GM18520 (cell line): ENCODE measurements at regions not wholly inside any gene's neighbourhood (a gene's known extent, or its start where the extent isn't known, plus 50 kb on each side); places are given as distances from the start of the nearest gene placed in this dataset.
"Not testable (repeated sequence)": the region's sequence is repeated elsewhere in the genome, so short reads cannot be mapped to it uniquely, and the experiment has no call there.

ENCODE experiments used
- ATAC-seq: cut with Tn5 transposase; IDR thresholded peaks from one replicate; pipeline ENCODE4 v1.9.1; 2021; ENCODE audit not compliant: unreplicated experiment

DNA sequence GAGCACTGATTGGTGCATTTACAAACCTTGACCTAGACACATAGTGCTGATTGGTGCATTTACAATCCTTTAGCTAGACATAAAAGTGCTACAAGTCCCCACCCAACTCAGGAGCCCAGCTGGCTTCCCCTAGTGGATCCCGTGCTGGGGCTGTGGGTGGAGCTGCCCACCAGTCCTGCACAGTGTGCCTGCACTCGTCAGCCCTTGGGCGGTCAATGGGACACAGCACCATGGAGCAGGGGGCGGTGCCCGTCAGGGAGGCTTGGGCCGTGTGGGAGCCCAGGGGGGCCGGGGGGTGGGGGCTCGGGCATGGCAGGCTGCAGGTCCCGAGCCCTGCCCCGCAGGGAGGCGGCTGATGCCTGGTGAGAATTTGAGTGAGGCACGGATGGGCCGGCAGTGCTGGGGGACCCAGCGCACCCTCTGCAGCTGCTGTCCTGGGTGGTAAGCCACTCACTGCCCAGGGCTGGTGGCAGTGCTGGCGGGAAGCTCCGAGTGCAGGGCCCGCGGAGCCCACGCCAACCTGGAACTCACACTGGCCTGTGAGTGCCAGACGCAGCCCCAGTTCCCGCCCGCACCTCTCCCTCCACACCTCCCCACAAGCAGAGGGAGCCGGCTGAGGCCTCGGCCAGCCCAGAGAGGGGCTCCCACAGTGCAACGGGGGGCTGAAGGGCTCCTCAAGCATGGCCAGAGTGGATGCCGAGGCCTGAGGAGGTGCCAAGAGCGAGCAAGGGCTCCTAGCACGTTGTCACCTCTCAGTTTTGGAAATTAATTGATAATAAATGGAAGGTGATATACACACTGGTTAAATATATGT lies 207.7 kb downstream of the RAP2B start:
- no peak for ATAC-seq

- no peak for ATAC-seq
Measured at GRCh38 chr3:153370680-153371079, 208.7 kb downstream of the RAP2B start.

- ATAC-seq: no peak
Measured at GRCh38 chr3:153372326-153372725, 210.3 kb downstream of the RAP2B start.

DNA sequence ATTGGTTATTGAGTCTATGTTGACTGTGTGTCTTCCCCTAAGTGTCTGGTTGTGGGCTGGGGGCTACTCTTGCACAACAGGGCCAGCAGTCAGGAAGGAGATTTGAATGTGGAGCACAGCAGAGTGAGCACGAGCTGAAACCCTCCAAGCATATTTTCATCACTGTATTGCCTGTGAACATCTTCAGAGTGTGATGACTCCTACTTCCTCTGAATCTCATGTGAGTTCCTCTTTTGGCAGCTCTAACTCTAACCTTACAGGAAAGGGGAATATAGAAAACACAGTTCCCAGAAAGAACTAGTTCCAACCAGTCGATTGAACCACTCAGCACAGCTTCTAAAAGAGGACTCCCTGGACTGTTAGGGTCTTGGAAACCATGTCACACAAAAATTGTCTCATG lies 211.6 kb downstream of the RAP2B start:
- ATAC-seq: no peak

GRCh38 chr3:153378366-153378765 lies 216.3 kb downstream of the RAP2B start:
- ATAC-seq: not testable (repeated sequence)

GRCh38 chr3:153379516-153379915 lies 217.5 kb downstream of the RAP2B start:
- no peak for ATAC-seq

GRCh38 chr3:153385343-153385742 lies 223.3 kb downstream of the RAP2B start:
- no peak for ATAC-seq

GRCh38 chr3:153392363-153392762 lies 230.3 kb downstream of the RAP2B start:
- ATAC-seq: no peak

DNA sequence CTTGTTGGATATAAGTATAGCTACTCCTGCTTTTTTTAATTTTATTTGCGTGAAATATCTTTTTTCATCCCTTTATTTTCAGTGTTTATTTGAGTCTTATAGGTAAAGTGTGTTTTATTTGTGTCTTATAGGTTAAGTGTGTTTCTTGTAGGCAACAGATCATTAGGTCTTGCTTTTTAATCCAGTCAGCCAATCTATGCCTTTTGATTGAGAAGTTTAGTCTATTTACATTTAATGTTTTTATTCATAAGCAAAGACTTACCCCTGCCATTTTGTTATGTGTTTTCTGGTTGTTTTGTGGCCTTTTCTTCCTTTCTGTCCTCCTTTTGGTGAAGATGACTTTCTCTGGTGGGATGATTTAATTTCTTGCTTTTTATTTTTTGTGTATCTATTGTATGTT lies 232.0 kb downstream of the RAP2B start:
- ATAC-seq: no peak

DNA sequence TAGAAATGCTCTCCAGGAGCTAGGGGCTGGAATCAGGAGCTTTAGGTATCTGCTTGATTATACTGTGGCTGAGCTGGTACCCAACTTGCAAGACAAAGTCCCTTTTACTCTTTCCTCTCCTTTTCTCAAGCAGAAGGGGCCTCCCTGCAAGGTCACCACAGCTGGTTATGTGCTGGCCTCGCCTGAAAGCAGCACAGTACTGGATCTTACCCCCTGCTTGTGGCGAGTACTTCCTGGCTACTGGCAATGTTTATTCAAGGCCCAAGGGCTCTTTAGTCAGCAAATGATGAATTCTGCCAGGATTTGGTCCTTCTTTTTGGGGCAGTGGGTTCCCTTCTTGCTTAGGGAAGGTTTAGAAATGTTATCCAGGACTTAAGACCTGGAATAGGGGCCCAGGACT lies 234.6 kb downstream of the RAP2B start:
- ATAC-seq: no peak

- ATAC-seq: no peak
Measured at GRCh38 chr3:153397794-153398193, 235.8 kb downstream of the RAP2B start.

DNA sequence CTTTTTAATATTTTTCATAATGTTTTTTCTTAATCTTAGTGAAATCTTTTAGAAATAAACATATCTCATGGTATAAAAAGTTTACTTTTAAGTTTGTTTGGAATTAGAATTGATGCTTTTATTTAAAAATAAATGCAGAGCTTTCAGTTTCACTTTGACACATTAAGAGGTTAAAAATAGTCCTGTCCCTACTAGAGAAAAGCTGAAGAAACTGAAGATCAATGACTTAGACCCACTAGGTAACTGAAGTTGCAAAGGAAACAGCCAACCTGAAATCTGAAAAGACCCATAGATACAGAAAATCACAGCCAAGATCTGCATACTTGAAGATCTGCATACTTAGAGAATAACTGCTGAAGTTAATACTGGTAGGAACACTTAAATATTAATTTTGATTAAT lies 237.6 kb downstream of the RAP2B start:
- ATAC-seq: no peak

- ATAC-seq: no peak
Measured at GRCh38 chr3:153400641-153401040, 238.6 kb downstream of the RAP2B start.

DNA sequence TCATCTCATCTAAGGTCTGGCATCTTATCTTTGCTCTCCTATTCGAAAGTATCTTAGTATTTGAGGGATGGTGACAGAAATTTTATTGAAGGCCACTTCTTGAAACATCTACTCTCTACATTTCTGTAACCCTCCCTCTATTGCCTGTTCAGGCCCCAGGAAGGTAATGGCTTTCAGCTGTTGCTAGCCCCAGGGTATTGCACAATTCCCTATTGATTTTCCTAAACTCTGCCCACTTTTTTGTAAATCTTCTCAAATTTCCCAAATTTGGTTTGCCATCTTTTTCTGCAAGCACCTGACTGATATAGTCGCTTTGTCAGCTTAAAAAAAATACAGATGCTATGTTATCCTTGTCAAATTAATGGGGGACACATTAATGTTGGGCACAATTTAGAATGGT lies 242.1 kb downstream of the RAP2B start:
- no peak for ATAC-seq

DNA sequence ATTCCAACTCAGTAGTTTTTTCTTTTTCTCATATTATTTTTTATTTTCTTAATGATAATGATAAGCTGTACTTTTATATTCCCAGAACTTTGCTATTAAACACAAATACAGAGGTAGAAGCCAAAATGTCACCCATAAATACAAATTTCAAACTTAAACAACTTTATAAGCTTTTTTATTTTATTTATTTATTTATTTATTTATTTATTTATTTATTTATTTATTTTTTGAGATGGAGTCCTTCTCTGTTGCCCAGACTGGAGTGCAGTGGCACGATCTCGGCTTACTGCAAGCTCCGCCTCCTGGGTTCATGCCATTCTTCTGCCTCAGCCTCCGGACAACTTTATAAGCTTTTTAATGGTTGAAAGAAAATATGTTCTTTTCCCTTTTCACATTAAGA lies 243.3 kb downstream of the RAP2B start:
- not testable (repeated sequence) for ATAC-seq

DNA sequence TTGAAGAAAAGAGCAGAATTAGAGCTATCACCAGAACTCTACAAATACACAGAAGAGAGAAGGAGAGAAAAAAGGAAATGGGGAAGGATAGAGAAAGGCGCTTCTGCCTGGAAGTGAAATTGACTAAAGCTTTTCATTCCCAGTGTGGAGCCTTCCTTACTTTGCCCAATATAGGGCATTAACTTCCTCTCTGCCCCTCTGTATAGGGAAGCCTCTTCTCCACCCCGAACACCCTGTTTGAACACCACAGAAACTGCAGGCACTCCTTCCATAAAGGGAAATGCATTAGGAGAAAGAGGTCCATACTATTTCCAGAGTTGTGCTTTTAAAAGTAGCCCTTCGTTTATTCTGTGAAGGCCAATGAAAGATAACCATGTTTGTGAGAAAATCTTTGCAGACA lies 248.5 kb downstream of the RAP2B start:
- no peak for ATAC-seq

DNA sequence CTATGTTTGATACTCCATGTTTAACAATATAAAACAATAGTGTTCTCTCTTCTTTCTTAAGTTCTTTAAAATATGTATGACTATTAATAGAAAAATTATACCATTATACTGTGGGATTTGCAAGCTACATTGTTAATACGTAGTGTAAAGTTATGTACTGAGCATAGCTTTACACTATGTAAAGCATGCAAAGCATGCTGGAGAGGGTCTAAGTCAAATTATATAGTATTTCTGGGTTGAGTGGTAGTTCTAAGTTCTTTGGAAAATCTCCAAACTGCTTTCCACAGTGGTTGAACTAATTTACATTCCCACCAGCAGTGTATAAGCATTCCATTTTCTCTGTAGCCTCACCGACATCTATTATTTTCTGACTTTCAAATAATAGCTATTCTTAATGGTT lies 253.0 kb downstream of the RAP2B start:
- no peak for ATAC-seq

- ATAC-seq: no peak
Measured at GRCh38 chr3:153422314-153422713, 260.3 kb downstream of the RAP2B start.

- ATAC-seq: not testable (repeated sequence)
Measured at GRCh38 chr3:153423820-153424219, 261.8 kb downstream of the RAP2B start.

DNA sequence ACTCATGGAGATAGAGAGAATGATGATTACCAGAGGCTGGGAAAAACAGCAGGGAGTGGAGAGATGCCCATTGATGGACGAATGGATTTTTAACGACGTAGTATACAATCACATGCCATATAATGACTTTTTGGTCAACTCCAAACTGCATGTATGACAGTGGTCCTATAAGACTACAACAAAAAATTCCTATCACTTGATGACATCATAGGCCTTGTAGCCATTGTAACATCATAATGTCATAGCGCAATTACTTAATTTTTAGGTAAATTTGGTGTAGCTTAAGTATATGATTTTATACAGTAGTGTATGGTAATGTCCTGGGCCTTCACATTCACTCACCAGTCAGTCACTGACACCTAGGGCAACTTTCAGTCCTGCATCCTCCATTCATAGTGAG lies 264.3 kb downstream of the RAP2B start:
- ATAC-seq: no peak

- no peak for ATAC-seq
Measured at GRCh38 chr3:153426803-153427202, 264.8 kb downstream of the RAP2B start.

DNA sequence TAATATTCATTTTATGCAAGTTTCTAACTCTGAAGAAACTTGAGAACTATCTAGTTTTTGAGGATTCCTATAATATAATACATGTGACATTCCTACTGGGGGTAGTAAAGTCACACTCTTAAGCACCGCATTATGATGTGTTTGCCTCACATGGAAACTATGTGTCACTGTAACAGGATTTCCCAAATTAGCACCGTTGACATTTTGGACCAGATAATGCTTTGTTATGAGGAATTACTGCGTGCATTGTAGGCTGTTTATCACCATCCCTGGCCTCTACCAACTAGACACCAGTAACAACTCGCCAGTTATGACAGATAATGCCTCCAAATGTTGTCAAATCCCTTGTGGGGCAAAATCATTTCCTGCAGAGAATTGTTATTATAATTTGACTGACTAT lies 267.8 kb downstream of the RAP2B start:
- ATAC-seq: no peak

DNA sequence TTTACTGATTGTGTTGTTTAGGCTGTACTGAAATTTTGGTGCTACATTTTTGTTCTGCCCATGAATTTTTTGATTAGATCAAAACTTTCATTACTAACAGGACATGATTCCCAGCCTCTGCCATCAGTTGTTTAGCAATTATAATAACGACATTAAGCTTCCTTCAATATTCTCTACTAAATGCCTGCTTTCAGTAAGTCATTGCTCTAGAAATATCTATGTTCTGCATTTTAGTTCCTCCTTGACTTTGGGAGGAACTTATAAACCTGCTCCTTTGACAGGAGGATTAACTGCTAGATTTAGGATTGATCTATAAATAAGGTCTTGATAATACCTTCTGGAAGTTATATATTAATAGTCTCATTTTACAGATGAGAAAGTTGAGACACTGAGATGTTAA lies 269.1 kb downstream of the RAP2B start:
- ATAC-seq: no peak
